ENCODE measurements at regions not wholly inside any gene's neighbourhood (a gene's known extent, or its start where the extent isn't known, plus 50 kb on each side); places are given as distances from the start of the nearest gene placed in this dataset.

- no peak overlapping the region for H3K4me3 ChIP-seq (ENCODE audit: low read length)
- no peak for TF ChIP-seq CTCF (IDR thresholded peaks at IDR 0.05; ENCODE audit: insufficient read depth, low read depth, low read length, missing control alignments)
- no peak for DNase-seq (ENCODE audit: low read depth)
These were observed 329.3 kb downstream of the SUCLA2 start for GRCh38 chr13:47671776-47672175.

GRCh38 chr13:47665043-47665442, 336.0 kb downstream of the SUCLA2 start:
- H3K4me3 ChIP-seq (ENCODE audit: low read length) = no peak overlapping the region
- TF ChIP-seq CTCF (IDR thresholded peaks at IDR 0.05; ENCODE audit: insufficient read depth, low read depth, low read length, missing control alignments) = no peak
- no peak for DNase-seq (ENCODE audit: low read depth)

GRCh38 chr13:47661076-47661475, 340.0 kb downstream of the SUCLA2 start:
- peak; percentile 35 for DNase-seq (ENCODE audit: low read depth)
- no peak for TF ChIP-seq CTCF (IDR thresholded peaks at IDR 0.05; ENCODE audit: insufficient read depth, low read depth, low read length, missing control alignments)
- no peak overlapping the region for H3K4me3 ChIP-seq (ENCODE audit: low read length)

- no peak for DNase-seq (ENCODE audit: low read depth)
- TF ChIP-seq CTCF (IDR thresholded peaks at IDR 0.05; ENCODE audit: insufficient read depth, low read depth, low read length, missing control alignments) = no peak
- no peak overlapping the region for H3K4me3 ChIP-seq (ENCODE audit: low read length)
These were observed 344.4 kb downstream of the SUCLA2 start for GRCh38 chr13:47656651-47657050.

- no peak for DNase-seq (ENCODE audit: low read depth)
- no peak for TF ChIP-seq CTCF (IDR thresholded peaks at IDR 0.05; ENCODE audit: insufficient read depth, low read depth, low read length, missing control alignments)
- no peak overlapping the region for H3K4me3 ChIP-seq (ENCODE audit: low read length)
These were observed 350.9 kb downstream of the SUCLA2 start for GRCh38 chr13:47650209-47650608.

GRCh38 chr13:47647001-47647400, 354.1 kb downstream of the SUCLA2 start:
- H3K4me3 ChIP-seq (ENCODE audit: low read length) = no peak overlapping the region
- TF ChIP-seq CTCF (IDR thresholded peaks at IDR 0.05; ENCODE audit: insufficient read depth, low read depth, low read length, missing control alignments) = no peak
- no peak for DNase-seq (ENCODE audit: low read depth)

GRCh38 chr13:47646298-47646697, 354.8 kb downstream of the SUCLA2 start:
- DNase-seq (ENCODE audit: low read depth) = no peak
- H3K4me3 ChIP-seq (ENCODE audit: low read length) = no peak overlapping the region
- no peak for TF ChIP-seq CTCF (IDR thresholded peaks at IDR 0.05; ENCODE audit: insufficient read depth, low read depth, low read length, missing control alignments)
